HEK293 (cell line): ENCODE measurements at regions not wholly inside any gene's neighbourhood (a gene's known extent, or its start where the extent isn't known, plus 50 kb on each side); places are given as distances from the start of the nearest gene placed in this dataset.
A peak's percentile ranks its signal among the peaks of the same experiment; 100 is the strongest.

Source experiments
- CTCF ChIA-PET: fragments of 350-600 bp; formaldehyde crosslinking; extraction: SDS; loops from one replicate; lab custom pipeline; 2021; ENCODE audit warnings: antibody characterized with exemption; lab: Yijun Ruan, JAX
- POLR2A ChIA-PET: fragments of 300-600 bp; formaldehyde crosslinking; extraction: SDS; loops from one replicate; lab custom pipeline; 2020; ENCODE audit warnings: antibody characterized with exemption, inconsistent platforms; lab: Yijun Ruan, JAX
- H3K27ac ChIP-seq: fragments of 200-500 bp; sonication (Bioruptor generic); 2 replicates; pipeline ENCODE4 v1.5.1; 2014; ENCODE audit warnings: low read depth, low read length, control low read depth, inconsistent platforms; ENCODE audit errors: extremely low read depth
- H3K36me3 ChIP-seq, 2 experiments: fragments of 200-500 bp in 1 of 2; sonication (Bioruptor generic) in 1 of 2; 1 replicate in 1 of 2; 2 replicates in 1 of 2; pipeline ENCODE4 v1.5.1; 2014 to 2017; ENCODE audit warnings: inconsistent platforms in 2 of 2, low read length in 2 of 2; ENCODE audit not compliant: control insufficient read depth in 2 of 2, insufficient read depth in 1 of 2
- H3K4me1 ChIP-seq: fragments of 200-500 bp; sonication (Bioruptor generic); 2 replicates; pipeline ENCODE4 v1.5.1; 2014; ENCODE audit warnings: mild to moderate bottlenecking, low read length, inconsistent platforms; ENCODE audit not compliant: control insufficient read depth, insufficient read depth
- H3K4me3 ChIP-seq: 2 replicates; pipeline ENCODE4 v1.5.1; 2011; ENCODE audit warnings: low read depth, mild to moderate bottlenecking, control low read depth, low read length, moderate library complexity
- H3K9me3 ChIP-seq: fragments of 200-500 bp; sonication (Bioruptor generic); 2 replicates; pipeline ENCODE4 v1.5.1; 2014; ENCODE audit warnings: low read depth, low read length, inconsistent platforms; ENCODE audit not compliant: control insufficient read depth, insufficient read depth
- BCL11B ChIP-seq: fragments of 450-650 bp; formaldehyde crosslinking; IDR thresholded peaks from 2 replicates; pipeline ENCODE4 v1.5.1; 2016; ENCODE audit warnings: low read depth, missing biosample characterization, missing genetic modification characterization
- GLI4 ChIP-seq: fragments of 450-650 bp; formaldehyde crosslinking; IDR thresholded peaks from 2 replicates; pipeline ENCODE4 v1.5.1; 2016; ENCODE audit warnings: missing biosample characterization, missing genetic modification characterization
- SCRT1 ChIP-seq: fragments of 450-650 bp; formaldehyde crosslinking; IDR thresholded peaks from 2 replicates; pipeline ENCODE4 v1.5.1; 2016; ENCODE audit warnings: missing biosample characterization, missing genetic modification characterization, borderline replicate concordance
- SCRT2 ChIP-seq: fragments of 450-650 bp; formaldehyde crosslinking; IDR thresholded peaks from 2 replicates; pipeline ENCODE4 v1.5.1; 2016; ENCODE audit warnings: missing biosample characterization, missing genetic modification characterization
- ZNF37A ChIP-seq: fragments of 450-650 bp; IDR thresholded peaks from 2 replicates; pipeline ENCODE4 v1.5.1; 2018; ENCODE audit warnings: missing biosample characterization, missing genetic modification characterization
- ZNF473 ChIP-seq: fragments of 450-650 bp; formaldehyde crosslinking; IDR thresholded peaks from 2 replicates; pipeline ENCODE4 v1.5.1; 2017; ENCODE audit warnings: missing biosample characterization, missing genetic modification characterization
- ZNF558 ChIP-seq: fragments of 450-650 bp; formaldehyde crosslinking; IDR thresholded peaks from 2 replicates; pipeline ENCODE4 v1.5.1; 2016; ENCODE audit warnings: missing biosample characterization, missing genetic modification characterization
- ZNF701 ChIP-seq: fragments of 450-650 bp; formaldehyde crosslinking; IDR thresholded peaks from 2 replicates; pipeline ENCODE4 v1.5.1; 2016; ENCODE audit warnings: missing biosample characterization, missing genetic modification characterization
- ZNF777 ChIP-seq: fragments of 450-650 bp; formaldehyde crosslinking; IDR thresholded peaks from 2 replicates; pipeline ENCODE4 v1.5.1; 2017; ENCODE audit warnings: missing biosample characterization, missing genetic modification characterization, borderline replicate concordance
- TF ChIP-seq, protein P1 (sequence below): fragments of 450-650 bp; formaldehyde crosslinking; IDR thresholded peaks from 2 replicates; pipeline ENCODE4 v1.5.1; 2016; ENCODE audit warnings: missing biosample characterization, missing genetic modification characterization
- TF ChIP-seq, protein P2 (sequence below): fragments of 450-650 bp; formaldehyde crosslinking; conservative IDR thresholded peaks from 2 replicates; pipeline ENCODE4 v1.5.1; 2016; ENCODE audit warnings: low read depth, missing biosample characterization, missing genetic modification characterization
- TF ChIP-seq, protein P3 (sequence below): fragments of 450-650 bp; formaldehyde crosslinking; IDR thresholded peaks from 2 replicates; pipeline ENCODE4 v1.5.1; 2016; ENCODE audit warnings: missing biosample characterization, missing genetic modification characterization
- TF ChIP-seq, protein P4 (sequence below): fragments of 450-650 bp; formaldehyde crosslinking; IDR thresholded peaks from 2 replicates; pipeline ENCODE4 v1.5.1; 2016; ENCODE audit warnings: missing biosample characterization, missing genetic modification characterization

DNA sequence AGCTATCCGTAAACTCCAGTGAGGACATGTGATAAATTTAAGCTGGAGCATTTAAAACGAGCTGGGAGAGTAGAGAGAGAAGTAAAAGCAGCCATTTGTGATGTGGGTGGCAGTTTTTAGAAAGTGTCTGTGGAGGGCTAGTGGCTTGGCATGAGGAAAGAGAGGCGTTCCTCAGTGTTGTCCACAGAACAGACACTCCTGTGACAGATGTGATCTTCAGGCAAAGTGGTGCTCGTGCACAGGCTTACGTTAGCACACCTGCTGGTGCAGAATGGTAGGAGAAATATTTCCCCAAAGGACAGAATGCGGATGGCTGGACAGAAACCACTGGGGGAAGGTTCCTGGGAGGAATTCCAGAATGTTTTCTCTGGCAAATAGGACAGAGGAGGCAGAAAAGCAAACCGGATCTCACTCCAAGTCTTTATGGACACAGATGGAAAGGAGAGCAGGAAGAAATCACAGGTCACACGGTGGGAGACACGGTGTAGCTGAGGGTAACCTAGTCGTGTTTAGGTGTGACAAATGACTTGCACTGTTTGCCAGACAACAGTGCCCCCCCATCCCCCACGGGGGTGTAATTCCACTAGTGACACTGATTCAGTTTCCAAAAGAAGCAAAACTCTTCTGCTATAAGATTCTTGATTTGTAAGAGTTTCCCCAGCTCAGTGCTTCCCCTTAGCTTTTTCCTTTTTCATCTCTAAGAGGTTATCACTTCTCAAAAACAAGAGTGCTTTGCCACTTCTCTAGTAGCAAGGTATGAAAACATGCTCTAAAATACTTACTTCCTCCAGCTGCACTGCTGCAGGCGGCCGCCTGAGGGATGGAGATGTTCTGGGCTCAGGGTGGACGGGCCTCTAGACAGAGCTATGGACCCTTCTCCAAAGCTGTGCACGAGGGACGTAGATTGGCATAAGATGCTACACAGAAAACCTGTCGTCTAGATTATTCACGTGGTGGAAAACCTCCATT is 293.2 kb downstream of the QKI start:
- TF ChIP-seq BCL11B (tag by site-specific recombination) = no peak
- TF ChIP-seq, protein P1, sequence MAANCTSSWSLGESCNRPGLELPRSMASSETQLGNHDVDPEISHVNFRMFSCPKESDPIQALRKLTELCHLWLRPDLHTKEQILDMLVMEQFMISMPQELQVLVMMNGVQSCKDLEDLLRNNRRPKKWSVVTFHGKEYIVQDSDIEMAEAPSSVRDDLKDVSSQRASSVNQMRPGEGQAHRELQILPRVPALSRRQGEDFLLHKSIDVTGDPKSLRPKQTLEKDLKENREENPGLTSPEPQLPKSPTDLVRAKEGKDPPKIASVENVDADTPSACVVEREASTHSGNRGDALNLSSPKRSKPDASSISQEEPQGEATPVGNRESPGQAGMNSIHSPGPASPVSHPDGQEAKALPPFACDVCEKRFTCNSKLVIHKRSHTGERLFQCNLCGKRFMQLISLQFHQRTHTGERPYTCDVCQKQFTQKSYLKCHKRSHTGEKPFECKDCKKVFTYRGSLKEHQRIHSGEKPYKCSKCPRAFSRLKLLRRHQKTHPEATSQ (tag by site-specific recombination) = no peak
- TF ChIP-seq ZNF701 = no peak
- TF ChIP-seq ZNF777 (tag by site-specific recombination) = no peak
- no peak for TF ChIP-seq ZNF558 (tag by site-specific recombination)
- TF ChIP-seq, protein P2, sequence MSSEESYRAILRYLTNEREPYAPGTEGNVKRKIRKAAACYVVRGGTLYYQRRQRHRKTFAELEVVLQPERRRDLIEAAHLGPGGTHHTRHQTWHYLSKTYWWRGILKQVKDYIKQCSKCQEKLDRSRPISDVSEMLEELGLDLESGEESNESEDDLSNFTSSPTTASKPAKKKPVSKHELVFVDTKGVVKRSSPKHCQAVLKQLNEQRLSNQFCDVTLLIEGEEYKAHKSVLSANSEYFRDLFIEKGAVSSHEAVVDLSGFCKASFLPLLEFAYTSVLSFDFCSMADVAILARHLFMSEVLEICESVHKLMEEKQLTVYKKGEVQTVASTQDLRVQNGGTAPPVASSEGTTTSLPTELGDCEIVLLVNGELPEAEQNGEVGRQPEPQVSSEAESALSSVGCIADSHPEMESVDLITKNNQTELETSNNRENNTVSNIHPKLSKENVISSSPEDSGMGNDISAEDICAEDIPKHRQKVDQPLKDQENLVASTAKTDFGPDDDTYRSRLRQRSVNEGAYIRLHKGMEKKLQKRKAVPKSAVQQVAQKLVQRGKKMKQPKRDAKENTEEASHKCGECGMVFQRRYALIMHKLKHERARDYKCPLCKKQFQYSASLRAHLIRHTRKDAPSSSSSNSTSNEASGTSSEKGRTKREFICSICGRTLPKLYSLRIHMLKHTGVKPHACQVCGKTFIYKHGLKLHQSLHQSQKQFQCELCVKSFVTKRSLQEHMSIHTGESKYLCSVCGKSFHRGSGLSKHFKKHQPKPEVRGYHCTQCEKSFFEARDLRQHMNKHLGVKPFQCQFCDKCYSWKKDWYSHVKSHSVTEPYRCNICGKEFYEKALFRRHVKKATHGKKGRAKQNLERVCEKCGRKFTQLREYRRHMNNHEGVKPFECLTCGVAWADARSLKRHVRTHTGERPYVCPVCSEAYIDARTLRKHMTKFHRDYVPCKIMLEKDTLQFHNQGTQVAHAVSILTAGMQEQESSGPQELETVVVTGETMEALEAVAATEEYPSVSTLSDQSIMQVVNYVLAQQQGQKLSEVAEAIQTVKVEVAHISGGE (tag by site-specific recombination) = no peak
- no peak for TF ChIP-seq GLI4
- TF ChIP-seq, protein P3, sequence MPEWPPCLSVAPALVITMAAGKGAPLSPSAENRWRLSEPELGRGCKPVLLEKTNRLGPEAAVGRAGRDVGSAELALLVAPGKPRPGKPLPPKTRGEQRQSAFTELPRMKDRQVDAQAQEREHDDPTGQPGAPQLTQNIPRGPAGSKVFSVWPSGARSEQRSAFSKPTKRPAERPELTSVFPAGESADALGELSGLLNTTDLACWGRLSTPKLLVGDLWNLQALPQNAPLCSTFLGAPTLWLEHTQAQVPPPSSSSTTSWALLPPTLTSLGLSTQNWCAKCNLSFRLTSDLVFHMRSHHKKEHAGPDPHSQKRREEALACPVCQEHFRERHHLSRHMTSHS = no peak
- TF ChIP-seq SCRT1 = no peak
- no peak for TF ChIP-seq ZNF473 (tag by site-specific recombination)
- TF ChIP-seq, protein P4, sequence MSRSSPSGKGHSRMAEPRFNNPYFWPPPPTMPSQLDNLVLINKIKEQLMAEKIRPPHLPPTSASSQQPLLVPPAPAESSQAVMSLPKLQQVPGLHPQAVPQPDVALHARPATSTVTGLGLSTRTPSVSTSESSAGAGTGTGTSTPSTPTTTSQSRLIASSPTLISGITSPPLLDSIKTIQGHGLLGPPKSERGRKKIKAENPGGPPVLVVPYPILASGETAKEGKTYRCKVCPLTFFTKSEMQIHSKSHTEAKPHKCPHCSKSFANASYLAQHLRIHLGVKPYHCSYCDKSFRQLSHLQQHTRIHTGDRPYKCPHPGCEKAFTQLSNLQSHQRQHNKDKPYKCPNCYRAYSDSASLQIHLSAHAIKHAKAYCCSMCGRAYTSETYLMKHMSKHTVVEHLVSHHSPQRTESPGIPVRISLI (tag by site-specific recombination) = no peak

DNA sequence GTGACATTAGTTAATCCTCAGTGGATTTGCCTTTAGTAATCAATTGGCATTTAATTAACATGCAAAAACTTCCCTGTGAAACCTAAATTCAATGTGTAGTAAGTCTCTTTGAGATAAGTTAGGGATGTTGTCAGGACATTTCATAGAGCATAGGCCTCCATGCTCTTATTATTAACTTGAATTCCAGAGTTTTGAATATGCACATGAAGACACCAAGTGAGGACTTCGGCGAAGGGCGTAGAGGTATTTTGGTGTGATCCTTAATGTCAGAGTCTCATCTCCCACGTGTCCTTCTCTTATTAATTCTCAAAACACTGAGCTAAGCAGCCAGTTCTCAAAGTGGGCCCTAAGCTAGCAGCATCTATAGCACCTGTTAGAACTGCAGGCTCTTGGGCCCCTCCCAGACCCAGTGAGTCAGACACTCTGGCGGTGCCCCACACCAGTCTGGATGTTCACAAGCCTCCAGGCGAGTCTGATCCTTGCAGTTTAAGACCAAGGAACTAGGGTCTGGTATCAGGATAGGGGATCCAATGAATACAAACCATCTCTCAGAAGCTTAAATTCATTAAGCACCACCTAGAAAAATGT is 292.1 kb downstream of the QKI start:
- H3K4me1 ChIP-seq = no peaks in the 10 kb centered on the region
- CTCF ChIA-PET = no interaction called here
- H3K4me3 ChIP-seq = no peak overlapping the region
- no peaks in the 10 kb centered on the region for H3K9me3 ChIP-seq
- H3K27ac ChIP-seq = no peak overlapping the region
- TF ChIP-seq SCRT2 (tag by site-specific recombination) (peak; percentile 62), ZNF37A (tag by site-specific recombination) (no peak)
- TF ChIP-seq, all 188 proteins: peak for 1
- no peaks in the 10 kb centered on the region for H3K36me3 ChIP-seq
- POLR2A ChIA-PET = no interaction called here

More for the DNA sequence above, 293.2 kb downstream of the QKI start:
- H3K4me3 ChIP-seq = no peak overlapping the region
- CTCF ChIA-PET = interaction anchor here (1.3 kb wide), 1 partner anchor 13 kb away, joined by 4 read pairs; no protein-coding TSS in a partner anchor
- no peaks in the 10 kb centered on the region for H3K9me3 ChIP-seq
- no peaks in the 10 kb centered on the region for H3K4me1 ChIP-seq
- no peaks in the 10 kb centered on the region for H3K36me3 ChIP-seq
- POLR2A ChIA-PET = no interaction called here
- no peak overlapping the region for H3K27ac ChIP-seq
